GM23338 (cell line): ENCODE measurements at regions not wholly inside any gene's neighbourhood (a gene's known extent, or its start where the extent isn't known, plus 50 kb on each side); places are given as distances from the start of the nearest gene placed in this dataset.

ENCODE experiments used
- ATAC-seq: fragments of 200-7000 bp; cut with Tn5 transposase; 3 replicates; pipeline ENCODE4 v1.9.1; 2020
- DNase-seq: peaks from one replicate; pipeline ENCODE4 v3.0.0-alpha.2; 2015; ENCODE audit warnings: low spot score
- H2AFZ ChIP-seq: fragments of 200-600 bp; sonication (generic); 2 replicates; pipeline ENCODE4 v1.8.0; 2016; ENCODE audit warnings: antibody characterized with exemption, mild to moderate bottlenecking, moderate library complexity
- H3F3A ChIP-seq: fragments of 200-600 bp; sonication (generic); replicated peaks from 2 replicates; pipeline ENCODE4 v1.8.0; 2017; ENCODE audit warnings: antibody characterized with exemption, mixed run types, low read depth
- H3K27ac ChIP-seq: fragments of 200-600 bp; sonication (generic); 2 replicates; pipeline ENCODE4 v1.6.1; 2016; ENCODE audit warnings: low read depth
- H3K27me3 ChIP-seq: fragments of 200-600 bp; sonication (generic); 2 replicates; pipeline ENCODE4 v1.8.0; 2016; ENCODE audit warnings: mild to moderate bottlenecking, mixed run types, moderate library complexity; ENCODE audit not compliant: insufficient read depth
- H3K36me3 ChIP-seq: fragments of 200-600 bp; sonication (generic); 2 replicates; pipeline ENCODE4 v1.8.0; 2016; ENCODE audit warnings: mild to moderate bottlenecking; ENCODE audit not compliant: insufficient read depth
- H3K4me1 ChIP-seq: fragments of 200-600 bp; sonication (generic); 2 replicates; pipeline ENCODE4 v1.8.0; 2016; ENCODE audit warnings: mild to moderate bottlenecking, moderate library complexity; ENCODE audit not compliant: insufficient read depth
- H3K4me2 ChIP-seq: fragments of 200-600 bp; sonication (generic); 2 replicates; pipeline ENCODE4 v1.7.1; 2017; ENCODE audit warnings: mixed run types
- H3K4me3 ChIP-seq: fragments of 200-600 bp; sonication (generic); 2 replicates; pipeline ENCODE4 v1.6.1; 2016; ENCODE audit warnings: mixed run types
- H3K79me2 ChIP-seq: fragments of 200-600 bp; sonication (generic); replicated peaks from 2 replicates; pipeline ENCODE4 v1.8.0; 2017; ENCODE audit warnings: mild to moderate bottlenecking; ENCODE audit not compliant: insufficient read depth
- H3K9me2 ChIP-seq: fragments of 200-600 bp; sonication (generic); 2 replicates; pipeline ENCODE4 v1.8.0; 2017; ENCODE audit not compliant: insufficient read depth
- H4K20me1 ChIP-seq: fragments of 200-600 bp; sonication (generic); replicated peaks from 2 replicates; pipeline ENCODE4 v1.8.0; 2017; ENCODE audit warnings: mild to moderate bottlenecking; ENCODE audit not compliant: insufficient read depth
- H3K27ac Mint-ChIP-seq: 2 replicates; pipeline ENCODE4 v1.8.0; 2020; ENCODE audit warnings: inconsistent platforms, mild to moderate bottlenecking, moderate library complexity, mixed read lengths
- H3K27me3 Mint-ChIP-seq: 3 replicates; pipeline ENCODE4 v1.8.0; 2022; ENCODE audit warnings: low read depth, mild to moderate bottlenecking, moderate library complexity, mixed read lengths, inconsistent platforms; ENCODE audit not compliant: insufficient read depth, poor library complexity
- H3K36me3 Mint-ChIP-seq: 3 replicates; pipeline ENCODE4 v1.8.0; 2021; ENCODE audit warnings: low read depth, mild to moderate bottlenecking, inconsistent platforms, moderate library complexity, mixed read lengths
- H3K4me1 Mint-ChIP-seq: 3 replicates; pipeline ENCODE4 v1.8.0; 2020; ENCODE audit warnings: mild to moderate bottlenecking, inconsistent platforms, mixed read lengths
- H3K4me3 Mint-ChIP-seq: 3 replicates; pipeline ENCODE4 v1.8.0; 2021; ENCODE audit warnings: moderate library complexity, mild to moderate bottlenecking, inconsistent platforms, mixed read lengths
- H3K9me3 Mint-ChIP-seq: 3 replicates; pipeline ENCODE4 v1.8.0; 2020; ENCODE audit warnings: moderate library complexity, mild to moderate bottlenecking, inconsistent platforms, mixed read lengths
- CTCF ChIP-seq, 2 experiments: fragments of 200-600 bp in 1 of 2; sonication (generic) in 1 of 2; conservative IDR thresholded peaks; 2 replicates each; pipeline versions ENCODE4 v1.5.1 to v1.6.1; 2016 to 2017; ENCODE audit warnings: antibody characterized with exemption in 2 of 2, low read depth in 2 of 2, mild to moderate bottlenecking in 2 of 2, moderate library complexity in 1 of 2
- ETS1 ChIP-seq: IDR thresholded peaks from 2 replicates; pipeline ENCODE4 v1.6.1; 2016; ENCODE audit warnings: antibody characterized with exemption
- EZH2 ChIP-seq: fragments of 200-600 bp; sonication (generic); IDR thresholded peaks from one replicate; pipeline ENCODE4 v1.8.0; 2017; ENCODE audit warnings: antibody characterized with exemption, mild to moderate bottlenecking, low read depth; ENCODE audit not compliant: unreplicated experiment
- EZH2phosphoT487 ChIP-seq: fragments of 200-600 bp; sonication (generic); IDR thresholded peaks from one replicate; pipeline ENCODE4 v1.8.1; 2018; ENCODE audit warnings: antibody characterized with exemption; ENCODE audit not compliant: unreplicated experiment
- NANOG ChIP-seq: IDR thresholded peaks from 2 replicates; pipeline ENCODE4 v1.6.1; 2016; ENCODE audit warnings: antibody characterized with exemption, borderline replicate concordance
- POLR2AphosphoS5 ChIP-seq: IDR thresholded peaks from 2 replicates; pipeline ENCODE4 v1.6.1; 2016; ENCODE audit warnings: antibody characterized with exemption, low read depth
- REST ChIP-seq: IDR thresholded peaks from one replicate; pipeline ENCODE4 v1.6.1; 2018; ENCODE audit warnings: antibody characterized with exemption; ENCODE audit not compliant: unreplicated experiment
- STAT1 ChIP-seq: IDR thresholded peaks from one replicate; pipeline ENCODE4 v1.6.1; 2016; ENCODE audit warnings: antibody characterized with exemption; ENCODE audit not compliant: unreplicated experiment
- ZNF114 ChIP-seq: fragments of 250-450 bp; sonication (Bioruptor Pico); IDR thresholded peaks from 2 replicates; pipeline ENCODE4 v1.5.0; 2020; ENCODE audit warnings: mild to moderate bottlenecking, moderate library complexity
- ZNF331 ChIP-seq: fragments of 250-450 bp; sonication (Bioruptor Pico); IDR thresholded peaks from 2 replicates; pipeline ENCODE4 v1.5.0; 2020; ENCODE audit warnings: low read depth, mild to moderate bottlenecking, moderate library complexity
- ZNF462 ChIP-seq: fragments of 250-450 bp; sonication (Bioruptor Pico); IDR thresholded peaks from 2 replicates; pipeline ENCODE4 v1.5.0; 2020; ENCODE audit warnings: mild to moderate bottlenecking, moderate library complexity

GRCh38 chr4:179867300-179867878 lies 2375.8 kb upstream of the TENM3 start:
- Histone ChIP-seq H3K4me2 (no peak overlapping the region), H3K36me3 (no peaks in the 10 kb centered on the region), H3K79me2 (no peaks in the 10 kb centered on the region), H3K4me3 (no peak overlapping the region), H3K4me1 (no peaks in the 10 kb centered on the region), H3K27ac (no peak overlapping the region), H2AFZ (no peak overlapping the region), H3K27me3 (no peaks in the 10 kb centered on the region), H3K9me2 (no peaks in the 10 kb centered on the region), H4K20me1 (no peaks in the 10 kb centered on the region), H3F3A (no peaks in the 10 kb centered on the region)
- TF ChIP-seq EZH2phosphoT487 (no peak), STAT1 (no peak), ETS1 (no peak), REST (no peak), EZH2 (no peak), NANOG (no peak), ZNF462 (peak; percentile 94), POLR2AphosphoS5 (no peak), ZNF331 (CRISPR knock-in tag) (no peak), ZNF114 (CRISPR knock-in tag) (peak; percentile 28; the same call in 1 of the 2 replicates), CTCF (conservative IDR thresholded peaks at IDR 0.05; ENCODE audit: low read depth in 2 of 2) (peak; percentile 85 to 95)
- ATAC-seq (peak; percentile 100), DNase-seq (peak; percentile 91)
- H3K4me1 Mint-ChIP-seq = no peaks in the 10 kb centered on the region
- H3K27ac Mint-ChIP-seq = no peak overlapping the region
- H3K27me3 Mint-ChIP-seq = no peaks in the 10 kb centered on the region
- H3K36me3 Mint-ChIP-seq = no peaks in the 10 kb centered on the region
- no peaks in the 10 kb centered on the region for H3K9me3 Mint-ChIP-seq
- no peak overlapping the region for H3K4me3 Mint-ChIP-seq
